Loucy (cell line): ENCODE measurements at regions not wholly inside any gene's neighbourhood (a gene's known extent, or its start where the extent isn't known, plus 50 kb on each side); places are given as distances from the start of the nearest gene placed in this dataset.

Experiments used
- H2AFZ ChIP-seq: fragments of 200-600 bp; sonication (generic); 2 replicates; pipeline ENCODE4 v1.6.0; 2016; ENCODE audit warnings: antibody characterized with exemption, mild to moderate bottlenecking, low read length, moderate library complexity
- H3F3A ChIP-seq: fragments of 200-600 bp; 2 replicates; pipeline ENCODE4 v1.6.0; 2016; ENCODE audit warnings: antibody characterized with exemption, low read depth, mild to moderate bottlenecking
- H3K27me3 ChIP-seq: fragments of 200-600 bp; sonication (generic); 2 replicates; pipeline ENCODE4 v1.6.1; 2014; ENCODE audit warnings: low read length, mild to moderate bottlenecking; ENCODE audit not compliant: insufficient read depth, poor library complexity, severe bottlenecking
- H3K36me3 ChIP-seq: fragments of 200-600 bp; sonication (generic); 2 replicates; pipeline ENCODE4 v1.6.1; 2016; ENCODE audit warnings: low read length; ENCODE audit not compliant: insufficient read depth
- H3K4me1 ChIP-seq: fragments of 200-600 bp; sonication (generic); 2 replicates; pipeline ENCODE4 v1.5.1; 2014; ENCODE audit warnings: low read length, mild to moderate bottlenecking; ENCODE audit not compliant: insufficient read depth, poor library complexity, severe bottlenecking
- H3K4me2 ChIP-seq: fragments of 200-600 bp; sonication (generic); 2 replicates; pipeline ENCODE4 v1.6.0; 2014; ENCODE audit warnings: antibody characterized with exemption, low read length, low read depth, mild to moderate bottlenecking; ENCODE audit not compliant: poor library complexity, severe bottlenecking
- H3K4me3 ChIP-seq: fragments of 200-600 bp; sonication (generic); 2 replicates; pipeline ENCODE4 v1.5.1; 2014; ENCODE audit warnings: low read length, mild to moderate bottlenecking, mixed read lengths; ENCODE audit not compliant: poor library complexity, severe bottlenecking
- H3K79me2 ChIP-seq: fragments of 200-600 bp; sonication (generic); 2 replicates; pipeline ENCODE4 v1.6.1; 2014; ENCODE audit warnings: low read length; ENCODE audit not compliant: insufficient read depth
- H3K9ac ChIP-seq: fragments of 200-600 bp; sonication (generic); 2 replicates; pipeline ENCODE4 v1.6.0; 2014; ENCODE audit warnings: mild to moderate bottlenecking, low read depth, low read length, moderate library complexity; ENCODE audit not compliant: poor library complexity, severe bottlenecking
- H3K9me2 ChIP-seq: fragments of 200-600 bp; sonication (generic); replicated peaks from 2 replicates; pipeline ENCODE4 v1.6.1; 2016; ENCODE audit warnings: low read depth, low read length, mixed read lengths
- H3K9me3 ChIP-seq: fragments of 200-600 bp; sonication (generic); 2 replicates; pipeline ENCODE4 v1.6.1; 2014; ENCODE audit warnings: mild to moderate bottlenecking, antibody characterized with exemption, low read length, low read depth; ENCODE audit not compliant: insufficient read depth
- H4K20me1 ChIP-seq: fragments of 200-600 bp; sonication (generic); 2 replicates; pipeline ENCODE4 v1.6.0; 2014; ENCODE audit warnings: antibody characterized with exemption, low read length, mild to moderate bottlenecking; ENCODE audit not compliant: insufficient read depth, poor library complexity, severe bottlenecking
- EZH2phosphoT487 ChIP-seq: fragments of 200-600 bp; IDR thresholded peaks from 2 replicates; pipeline ENCODE4 v1.6.1; 2018; ENCODE audit warnings: antibody characterized with exemption, mild to moderate bottlenecking, moderate library complexity, borderline replicate concordance
- TF ChIP-seq, protein P1 (sequence below): fragments of 200-600 bp; sonication (generic); conservative IDR thresholded peaks from 2 replicates; pipeline ENCODE4 v1.5.1; 2014; ENCODE audit warnings: mild to moderate bottlenecking, antibody characterized with exemption, low read length

GRCh38 chr11:47906066-47906465 is 57.9 kb upstream of the NUP160 start:
- Histone ChIP-seq H3K9me2 (no peaks in the 10 kb centered on the region), H3K9ac (peak overlapping the region; percentile 19), H3K9me3 (no peaks in the 10 kb centered on the region), H2AFZ (peak overlapping the region; percentile 62; the same call in 1 of the 2 replicates), H4K20me1 (no peaks in the 10 kb centered on the region), H3K4me3 (peak overlapping the region; percentile 44), H3K4me2 (peak overlapping the region; percentile 65), H3K4me1 (peaks cover 31% of the 10 kb centered on the region), H3K36me3 (no peaks in the 10 kb centered on the region), H3K27me3 (no peaks in the 10 kb centered on the region), H3K79me2 (no peaks in the 10 kb centered on the region), H3F3A (no peaks in the 10 kb centered on the region)
- TF ChIP-seq, protein P1, sequence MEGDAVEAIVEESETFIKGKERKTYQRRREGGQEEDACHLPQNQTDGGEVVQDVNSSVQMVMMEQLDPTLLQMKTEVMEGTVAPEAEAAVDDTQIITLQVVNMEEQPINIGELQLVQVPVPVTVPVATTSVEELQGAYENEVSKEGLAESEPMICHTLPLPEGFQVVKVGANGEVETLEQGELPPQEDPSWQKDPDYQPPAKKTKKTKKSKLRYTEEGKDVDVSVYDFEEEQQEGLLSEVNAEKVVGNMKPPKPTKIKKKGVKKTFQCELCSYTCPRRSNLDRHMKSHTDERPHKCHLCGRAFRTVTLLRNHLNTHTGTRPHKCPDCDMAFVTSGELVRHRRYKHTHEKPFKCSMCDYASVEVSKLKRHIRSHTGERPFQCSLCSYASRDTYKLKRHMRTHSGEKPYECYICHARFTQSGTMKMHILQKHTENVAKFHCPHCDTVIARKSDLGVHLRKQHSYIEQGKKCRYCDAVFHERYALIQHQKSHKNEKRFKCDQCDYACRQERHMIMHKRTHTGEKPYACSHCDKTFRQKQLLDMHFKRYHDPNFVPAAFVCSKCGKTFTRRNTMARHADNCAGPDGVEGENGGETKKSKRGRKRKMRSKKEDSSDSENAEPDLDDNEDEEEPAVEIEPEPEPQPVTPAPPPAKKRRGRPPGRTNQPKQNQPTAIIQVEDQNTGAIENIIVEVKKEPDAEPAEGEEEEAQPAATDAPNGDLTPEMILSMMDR = no peak
- TF ChIP-seq EZH2phosphoT487 = no peak

DNA sequence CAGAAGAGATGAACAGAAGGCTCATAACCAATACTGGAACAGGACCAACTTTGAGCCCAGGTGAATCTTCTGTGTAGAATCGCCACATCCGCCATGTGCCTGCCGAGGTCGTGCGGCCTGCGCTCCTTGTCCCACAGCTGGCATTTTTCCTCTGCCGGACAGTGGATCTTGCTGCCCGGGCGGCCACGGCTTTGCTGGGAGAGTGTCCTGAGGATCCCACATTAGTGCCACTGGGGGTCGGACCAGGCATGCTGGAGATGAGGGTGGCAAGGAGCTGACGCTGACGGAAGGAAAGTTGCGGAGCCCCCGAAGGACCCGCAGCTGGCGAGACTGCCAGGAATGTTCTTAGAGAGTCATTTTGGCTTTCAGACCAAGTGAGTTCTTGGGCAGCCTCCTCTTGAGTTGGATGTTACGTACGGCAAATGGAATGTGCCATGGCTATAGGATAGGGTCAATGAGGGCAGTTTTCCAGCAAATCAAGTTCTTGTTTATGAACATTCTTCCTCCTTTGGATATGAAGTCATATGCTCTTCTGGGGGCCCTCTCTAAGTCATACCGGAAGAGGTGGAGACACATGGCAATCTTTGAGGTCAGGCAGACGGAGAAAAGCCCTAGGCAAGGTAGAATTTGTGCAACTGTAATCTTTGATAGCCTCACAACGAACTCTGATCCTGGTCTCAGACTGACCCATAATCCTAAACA is 57.4 kb upstream of the NUP160 start:
- no peaks in the 10 kb centered on the region for H3K79me2 ChIP-seq
- H3K36me3 ChIP-seq = no peaks in the 10 kb centered on the region
- no peaks in the 10 kb centered on the region for H3K9me3 ChIP-seq
- TF ChIP-seq EZH2phosphoT487 = no peak
- TF ChIP-seq, protein P1 = no peak
- peak overlapping the region; percentile 65 for H3K4me2 ChIP-seq
- peak overlapping the region; percentile 44 for H3K4me3 ChIP-seq
- no peaks in the 10 kb centered on the region for H3K27me3 ChIP-seq
- peak overlapping the region; percentile 62; the same call in 1 of the 2 replicates for H2AFZ ChIP-seq
- H3K9ac ChIP-seq = peak overlapping the region; percentile 19
- H3K9me2 ChIP-seq = no peaks in the 10 kb centered on the region
- no peaks in the 10 kb centered on the region for H4K20me1 ChIP-seq
- no peaks in the 10 kb centered on the region for H3F3A ChIP-seq
- peaks cover 31% of the 10 kb centered on the region for H3K4me1 ChIP-seq

DNA sequence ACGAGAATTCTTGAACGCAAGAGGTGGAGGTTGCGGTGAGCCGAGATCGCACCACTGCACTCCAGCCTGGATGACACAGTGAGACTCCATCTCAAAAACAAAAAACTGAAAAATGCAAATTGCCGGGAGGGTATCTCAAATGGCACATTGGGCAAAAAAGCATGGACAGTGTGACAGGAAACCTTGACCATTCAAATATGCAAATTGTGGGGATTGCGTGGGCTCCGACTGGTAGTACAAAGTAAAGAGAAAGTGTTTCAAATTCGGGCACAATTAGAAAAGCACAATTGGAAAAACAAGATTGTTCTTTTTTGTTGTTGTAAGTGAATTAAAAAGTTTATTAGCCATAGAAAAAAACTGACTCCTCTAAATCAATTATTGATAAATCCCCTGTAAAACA is 56.7 kb upstream of the NUP160 start:
- H3K4me3 ChIP-seq = no peak overlapping the region
- no peaks in the 10 kb centered on the region for H3F3A ChIP-seq
- no peak overlapping the region for H2AFZ ChIP-seq
- H3K9me2 ChIP-seq = no peaks in the 10 kb centered on the region
- no peaks in the 10 kb centered on the region for H3K27me3 ChIP-seq
- no peaks in the 10 kb centered on the region for H3K79me2 ChIP-seq
- TF ChIP-seq, protein P1 = no peak
- TF ChIP-seq EZH2phosphoT487 = no peak
- peaks cover 31% of the 10 kb centered on the region for H3K4me1 ChIP-seq
- no peak overlapping the region for H3K9ac ChIP-seq
- H3K4me2 ChIP-seq = no peak overlapping the region
- no peaks in the 10 kb centered on the region for H3K9me3 ChIP-seq
- H4K20me1 ChIP-seq = no peaks in the 10 kb centered on the region
- H3K36me3 ChIP-seq = no peaks in the 10 kb centered on the region
